ENCODE measurements at regions not wholly inside any gene's neighbourhood (a gene's known extent, or its start where the extent isn't known, plus 50 kb on each side); places are given as distances from the start of the nearest gene placed in this dataset.

GRCh38 chr7:113635492-113635891 is 283.3 kb downstream of the PPP1R3A start:
- no peak for DNase-seq (ENCODE audit: low spot score)
- TF ChIP-seq, protein P1, sequence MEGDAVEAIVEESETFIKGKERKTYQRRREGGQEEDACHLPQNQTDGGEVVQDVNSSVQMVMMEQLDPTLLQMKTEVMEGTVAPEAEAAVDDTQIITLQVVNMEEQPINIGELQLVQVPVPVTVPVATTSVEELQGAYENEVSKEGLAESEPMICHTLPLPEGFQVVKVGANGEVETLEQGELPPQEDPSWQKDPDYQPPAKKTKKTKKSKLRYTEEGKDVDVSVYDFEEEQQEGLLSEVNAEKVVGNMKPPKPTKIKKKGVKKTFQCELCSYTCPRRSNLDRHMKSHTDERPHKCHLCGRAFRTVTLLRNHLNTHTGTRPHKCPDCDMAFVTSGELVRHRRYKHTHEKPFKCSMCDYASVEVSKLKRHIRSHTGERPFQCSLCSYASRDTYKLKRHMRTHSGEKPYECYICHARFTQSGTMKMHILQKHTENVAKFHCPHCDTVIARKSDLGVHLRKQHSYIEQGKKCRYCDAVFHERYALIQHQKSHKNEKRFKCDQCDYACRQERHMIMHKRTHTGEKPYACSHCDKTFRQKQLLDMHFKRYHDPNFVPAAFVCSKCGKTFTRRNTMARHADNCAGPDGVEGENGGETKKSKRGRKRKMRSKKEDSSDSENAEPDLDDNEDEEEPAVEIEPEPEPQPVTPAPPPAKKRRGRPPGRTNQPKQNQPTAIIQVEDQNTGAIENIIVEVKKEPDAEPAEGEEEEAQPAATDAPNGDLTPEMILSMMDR (IDR thresholded peaks at IDR 0.05; ENCODE audit: extremely low read depth, missing control alignments): no peak

GRCh38 chr7:113633073-113633472 is 285.7 kb downstream of the PPP1R3A start:
- TF ChIP-seq, protein P1 (IDR thresholded peaks at IDR 0.05; ENCODE audit: extremely low read depth, missing control alignments): no peak
- no peak for DNase-seq (ENCODE audit: low spot score)

- TF ChIP-seq, protein P1 (IDR thresholded peaks at IDR 0.05; ENCODE audit: extremely low read depth, missing control alignments): no peak
- no peak for DNase-seq (ENCODE audit: low spot score)
These were observed 289.6 kb downstream of the PPP1R3A start for GRCh38 chr7:113628948-113629847.

DNA sequence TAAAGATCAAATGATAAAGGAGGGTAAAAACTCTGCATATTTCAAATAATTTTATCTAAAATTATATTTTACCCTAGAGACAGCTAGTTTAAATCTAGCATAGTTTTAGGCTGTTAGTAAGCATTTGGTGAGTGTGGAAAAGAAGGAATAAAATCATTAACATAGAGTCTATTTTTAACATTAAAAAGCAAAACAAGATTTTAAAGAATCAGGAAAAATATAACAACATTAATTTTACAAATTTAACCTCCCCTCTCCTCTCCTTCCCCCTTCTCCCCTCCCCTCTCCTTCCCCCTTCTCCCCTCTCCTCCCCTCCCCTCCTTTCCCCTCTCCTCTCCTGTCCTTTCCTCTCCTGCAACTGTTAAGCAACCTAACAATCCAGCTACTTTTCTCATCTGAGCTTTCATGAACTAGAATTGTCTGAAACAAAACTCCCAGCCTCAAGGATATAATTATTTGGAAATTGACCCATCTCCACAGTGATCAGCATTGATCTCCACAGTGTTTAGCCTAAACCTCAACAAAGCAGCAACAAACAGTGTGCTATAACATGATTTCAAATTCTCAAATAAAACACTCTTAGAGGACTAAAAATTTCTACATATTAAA is 293.2 kb downstream of the PPP1R3A start:
- DNase-seq (ENCODE audit: low spot score): no peak
- TF ChIP-seq, protein P1 (IDR thresholded peaks at IDR 0.05; ENCODE audit: extremely low read depth, missing control alignments): no peak

- no peak for DNase-seq (ENCODE audit: low spot score)
- TF ChIP-seq, protein P1 (IDR thresholded peaks at IDR 0.05; ENCODE audit: extremely low read depth, missing control alignments): no peak
These were observed 296.0 kb downstream of the PPP1R3A start for GRCh38 chr7:113622796-113623195.

DNA sequence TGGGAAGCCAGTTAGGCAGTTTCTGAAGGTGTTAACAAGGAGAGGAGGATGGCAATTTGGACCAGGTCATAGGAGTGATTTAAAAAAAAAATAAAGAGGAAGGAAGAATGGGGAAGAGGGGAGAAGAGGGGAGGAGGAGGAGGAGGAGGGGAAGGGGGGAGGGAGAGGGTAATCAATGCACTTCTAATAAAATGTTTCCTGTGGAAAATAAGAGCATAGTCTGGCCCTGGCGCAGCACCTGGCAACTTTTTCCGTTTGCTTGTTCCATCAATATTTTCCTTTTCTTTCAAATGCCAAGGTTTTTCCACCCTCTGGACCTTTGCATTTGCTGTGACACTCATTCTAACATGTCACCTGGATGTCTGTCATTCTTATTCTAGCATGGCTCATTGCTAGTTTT is 308.2 kb downstream of the PPP1R3A start:
- no peak for DNase-seq (ENCODE audit: low spot score)
- TF ChIP-seq, protein P1 (IDR thresholded peaks at IDR 0.05; ENCODE audit: extremely low read depth, missing control alignments): no peak

- TF ChIP-seq, protein P1 (IDR thresholded peaks at IDR 0.05; ENCODE audit: extremely low read depth, missing control alignments): no peak
- DNase-seq (ENCODE audit: low spot score): no peak
These were observed 310.0 kb downstream of the PPP1R3A start for GRCh38 chr7:113608782-113609181.

All from GM20000 (cell line).